Stomach (tissue), 8 donors: ENCODE measurements at regions not wholly inside any gene's neighbourhood (a gene's known extent, or its start where the extent isn't known, plus 50 kb on each side); places are given as distances from the start of the nearest gene placed in this dataset.

Experiments
- DNase-seq, 2 donors: peaks; one replicate each; pipeline versions ENCODE4 v3.0.0 to v3.0.0-alpha.2; 2013 to 2019
- H3K27ac ChIP-seq, 5 donors: fragments of 200-600 bp in 4 of 5; sonication (generic) in 4 of 5; one replicate each; pipeline ENCODE4 v1.5.1; 2013 to 2019; ENCODE audit warnings: mild to moderate bottlenecking in 1 of 5, moderate library complexity in 1 of 5
- H3K27me3 ChIP-seq, 3 donors: fragments of 200-600 bp; sonication (generic); one replicate each; pipeline ENCODE4 v1.5.1; 2017 to 2019; ENCODE audit warnings: mixed run types in 1 of 3
- H3K36me3 ChIP-seq, 4 donors: fragments of 200-600 bp; sonication (generic); 1 replicate in 3 of 4; 2 replicates in 1 of 4; pipeline ENCODE4 v1.5.1; 2016 to 2019
- H3K4me1 ChIP-seq, 4 donors: fragments of 200-600 bp; sonication (generic); one replicate each; pipeline ENCODE4 v1.5.1; 2016 to 2019
- H3K4me3 ChIP-seq, 4 donors: fragments of 200-600 bp; sonication (generic) in 3 of 4; one replicate each; pipeline ENCODE4 v1.5.1; 2016 to 2019; ENCODE audit warnings: mild to moderate bottlenecking in 1 of 4
- H3K9me3 ChIP-seq, 4 donors: fragments of 200-600 bp; sonication (generic); one replicate each; pipeline ENCODE4 v1.5.1; 2016 to 2019
- EP300 ChIP-seq: sonication (generic); formaldehyde crosslinking; IDR thresholded peaks from one replicate; pipeline ENCODE4 v1.6.1; 2017; ENCODE audit warnings: antibody characterized with exemption
- POLR2A ChIP-seq, 4 donors: fragments of 450-650 bp; IDR thresholded peaks; one replicate each; pipeline ENCODE4 v1.6.1; 2016; ENCODE audit warnings: antibody characterized with exemption in 4 of 4, control low read depth in 2 of 4, mild to moderate bottlenecking in 1 of 4, moderate library complexity in 1 of 4
- POLR2AphosphoS5 ChIP-seq, 3 donors: sonication (generic); formaldehyde crosslinking; IDR thresholded peaks; one replicate each; pipeline ENCODE4 v1.6.1; 2016; ENCODE audit warnings: antibody characterized with exemption in 3 of 3
- WGBS, 5 donors: extraction: QIAGEN DNeasy Blood & Tissue Kit in 3 of 5; methylation state at CpG; one replicate each; pipeline versions ENCODE4 v1.1.5 to v1.1.7; 2013 to 2018; 5-methylcytosine and 5-hydroxymethylcytosine counted together
- intact Hi-C: fragments of 100-400 bp; cut with DNase I; formaldehyde crosslinking; loops from one replicate; pipeline ENCODE4 v1.15.1; 2023; ENCODE audit warnings: low total_unique reads
- TF ChIP-seq, protein P1 (sequence below), 7 experiments: fragments of 450-650 bp in 4 of 7; fragments of 200-600 bp in 3 of 7; sonication (generic) in 3 of 7; IDR thresholded peaks; one replicate each; pipeline ENCODE4 v1.5.1; 2016 to 2019; ENCODE audit warnings: antibody characterized with exemption in 7 of 7, control low read depth in 2 of 7, mild to moderate bottlenecking in 1 of 7
- donor health status: healthy with polysubstance abuse.
- donor health status: Bipolar disorder and iron deficiency.
- donor health status: healthy.

DNA sequence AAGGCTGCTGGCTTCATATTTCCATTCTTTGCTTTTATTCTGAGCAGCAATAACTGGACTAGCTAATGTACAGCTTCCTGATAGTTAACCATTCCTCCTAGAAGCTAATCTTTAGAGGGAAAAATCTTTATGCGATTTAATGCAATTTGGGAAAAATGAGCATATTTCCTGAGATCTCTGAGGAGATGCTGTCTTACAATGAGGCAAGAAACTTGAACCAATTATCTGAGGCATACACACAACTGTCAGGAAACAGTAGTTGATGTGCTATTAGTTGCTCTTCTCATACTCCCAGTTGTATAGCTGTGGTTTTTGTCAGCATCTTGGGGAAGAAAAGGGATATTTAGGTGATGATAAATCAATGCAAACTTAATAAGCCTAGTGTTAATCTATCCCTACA, 265.9 kb downstream of the NEBL start:
- H3K9me3 ChIP-seq, result no peaks in the 10 kb centered on the region
- intact Hi-C loops, result no loop called here
- no peak overlapping the region for H3K4me3 ChIP-seq
- WGBS, 5 donors, result 91 to 100% (median 96%) methylated on average over 1 of the region's 1 CpG
- H3K4me1 ChIP-seq, result no peaks in the 10 kb centered on the region
- no peak overlapping the region for H3K27ac ChIP-seq
- no peak for DNase-seq
- no peaks in the 10 kb centered on the region for H3K36me3 ChIP-seq
- no peak for TF ChIP-seq POLR2AphosphoS5 (IDR thresholded peaks at IDR 0.05)
- TF ChIP-seq, protein P1, sequence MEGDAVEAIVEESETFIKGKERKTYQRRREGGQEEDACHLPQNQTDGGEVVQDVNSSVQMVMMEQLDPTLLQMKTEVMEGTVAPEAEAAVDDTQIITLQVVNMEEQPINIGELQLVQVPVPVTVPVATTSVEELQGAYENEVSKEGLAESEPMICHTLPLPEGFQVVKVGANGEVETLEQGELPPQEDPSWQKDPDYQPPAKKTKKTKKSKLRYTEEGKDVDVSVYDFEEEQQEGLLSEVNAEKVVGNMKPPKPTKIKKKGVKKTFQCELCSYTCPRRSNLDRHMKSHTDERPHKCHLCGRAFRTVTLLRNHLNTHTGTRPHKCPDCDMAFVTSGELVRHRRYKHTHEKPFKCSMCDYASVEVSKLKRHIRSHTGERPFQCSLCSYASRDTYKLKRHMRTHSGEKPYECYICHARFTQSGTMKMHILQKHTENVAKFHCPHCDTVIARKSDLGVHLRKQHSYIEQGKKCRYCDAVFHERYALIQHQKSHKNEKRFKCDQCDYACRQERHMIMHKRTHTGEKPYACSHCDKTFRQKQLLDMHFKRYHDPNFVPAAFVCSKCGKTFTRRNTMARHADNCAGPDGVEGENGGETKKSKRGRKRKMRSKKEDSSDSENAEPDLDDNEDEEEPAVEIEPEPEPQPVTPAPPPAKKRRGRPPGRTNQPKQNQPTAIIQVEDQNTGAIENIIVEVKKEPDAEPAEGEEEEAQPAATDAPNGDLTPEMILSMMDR (IDR thresholded peaks at IDR 0.05), result no peak
- no peak for TF ChIP-seq EP300
- no peak for TF ChIP-seq POLR2A (IDR thresholded peaks at IDR 0.05)
- H3K27me3 ChIP-seq, result no peaks in the 10 kb centered on the region

DNA sequence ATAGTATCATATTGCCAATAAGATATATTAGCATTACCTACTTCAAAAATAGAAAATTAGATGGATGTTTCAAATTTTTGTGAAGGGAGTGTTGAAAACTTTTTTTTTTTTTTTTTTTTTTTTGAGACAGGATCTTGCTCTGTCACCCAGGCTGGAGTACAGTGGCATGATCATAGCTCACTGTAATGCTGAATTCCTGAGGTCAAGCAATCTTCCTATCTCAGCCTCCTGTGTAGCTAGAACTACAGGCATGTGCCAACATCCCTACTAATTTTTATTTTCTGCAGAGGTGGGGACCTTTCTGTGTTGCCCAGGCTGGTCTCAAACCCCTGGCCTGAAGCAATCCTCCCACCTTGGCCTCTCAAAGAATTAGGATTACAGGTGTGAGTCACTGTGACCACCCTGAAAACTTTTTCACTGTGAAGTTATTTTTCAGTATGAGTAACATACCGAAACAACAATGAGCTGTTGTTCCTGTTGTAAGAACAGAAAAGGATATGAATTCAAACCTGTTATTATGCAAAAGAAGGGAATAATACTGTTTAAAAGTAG, 266.9 kb downstream of the NEBL start:
- no peaks in the 10 kb centered on the region for H3K36me3 ChIP-seq
- DNase-seq, result no peak
- intact Hi-C loops, result no loop called here
- TF ChIP-seq EP300, result no peak
- TF ChIP-seq POLR2AphosphoS5 (IDR thresholded peaks at IDR 0.05), result no peak
- no peak for TF ChIP-seq POLR2A (IDR thresholded peaks at IDR 0.05)
- TF ChIP-seq, protein P1 (IDR thresholded peaks at IDR 0.05), result no peak
- no peak overlapping the region for H3K4me3 ChIP-seq
- 79 to 92% (median 88%) methylated on average over 1 of the region's 1 CpG for WGBS, 5 donors
- no peak overlapping the region for H3K27ac ChIP-seq
- no peaks in the 10 kb centered on the region for H3K27me3 ChIP-seq
- H3K4me1 ChIP-seq, result no peaks in the 10 kb centered on the region
- no peaks in the 10 kb centered on the region for H3K9me3 ChIP-seq

DNA sequence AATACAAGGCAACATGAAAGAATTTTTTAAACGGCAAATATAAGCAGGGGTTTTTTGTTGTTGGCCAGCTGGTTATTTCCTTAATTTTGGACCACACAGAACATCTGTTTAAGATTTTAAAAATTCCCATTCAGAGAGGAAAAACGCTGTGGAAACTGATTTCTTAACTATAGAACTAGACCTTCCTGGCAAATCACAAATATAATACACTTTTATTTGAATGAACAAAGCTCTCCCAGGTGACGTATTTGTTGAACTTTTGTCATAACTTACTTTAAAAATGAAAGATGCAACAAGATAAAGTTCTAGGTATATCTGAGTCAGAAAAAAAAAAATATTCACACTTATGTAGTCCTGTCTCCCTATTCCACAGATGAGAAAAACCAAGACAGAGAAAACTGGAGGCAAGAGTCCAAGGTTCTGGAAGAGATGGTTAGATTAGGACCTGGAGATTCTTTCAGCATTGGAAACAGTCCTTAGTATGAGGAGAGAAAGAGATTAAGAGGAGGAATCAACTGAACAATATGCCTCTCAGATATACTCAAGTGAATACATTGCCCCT, 269.1 kb downstream of the NEBL start:
- WGBS, 5 donors, result 64 to 78% (median 73%) methylated on average over 3 of the region's 3 CpGs
- TF ChIP-seq, protein P1 (IDR thresholded peaks at IDR 0.05), result no peak
- TF ChIP-seq POLR2AphosphoS5 (IDR thresholded peaks at IDR 0.05) (no peak), POLR2A (IDR thresholded peaks at IDR 0.05) (no peak), EP300 (no peak)

DNA sequence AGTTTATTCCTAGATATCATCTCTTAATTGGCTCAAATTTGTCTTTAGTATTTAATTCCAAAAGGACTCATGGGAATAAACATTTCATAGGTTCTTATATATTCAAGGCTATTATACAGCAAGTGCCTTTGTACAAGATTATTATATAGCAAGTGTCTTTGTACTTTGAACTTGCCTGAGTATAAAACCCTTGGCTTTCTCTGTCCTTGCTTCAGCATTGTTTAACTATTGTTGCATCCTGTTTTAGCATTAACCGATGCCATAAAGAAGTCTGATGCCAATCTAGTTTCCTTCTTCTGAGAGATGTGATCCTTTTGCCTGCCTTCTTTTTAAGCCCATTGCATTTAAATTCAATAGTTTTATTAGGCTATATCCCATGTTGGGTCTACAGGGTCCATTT, 270.0 kb downstream of the NEBL start:
- 69 to 78% (median 70%) methylated on average over 1 of the region's 1 CpG for WGBS, 5 donors
- no peak for TF ChIP-seq POLR2AphosphoS5 (IDR thresholded peaks at IDR 0.05)
- TF ChIP-seq, protein P1 (IDR thresholded peaks at IDR 0.05), result no peak
- TF ChIP-seq EP300, result no peak
- no peak for TF ChIP-seq POLR2A (IDR thresholded peaks at IDR 0.05)

More for the DNA sequence above, 269.1 kb downstream of the NEBL start:
- no peak overlapping the region for H3K4me3 ChIP-seq
- H3K9me3 ChIP-seq, result no peaks in the 10 kb centered on the region
- DNase-seq, result no peak
- intact Hi-C loops, result no loop called here
- H3K4me1 ChIP-seq, result peaks cover 0 to 9% (median 0%) of the 10 kb centered on the region in 4 donors
- H3K27ac ChIP-seq, result no peak overlapping the region
- no peaks in the 10 kb centered on the region for H3K36me3 ChIP-seq
- no peaks in the 10 kb centered on the region for H3K27me3 ChIP-seq

More for the DNA sequence above, 270.0 kb downstream of the NEBL start:
- Histone ChIP-seq H3K27me3 (no peaks in the 10 kb centered on the region), H3K36me3 (no peaks in the 10 kb centered on the region), H3K4me1 (peaks cover 0 to 17% (median 5%) of the 10 kb centered on the region in 4 donors), H3K9me3 (no peaks in the 10 kb centered on the region), H3K27ac (no peak overlapping the region), H3K4me3 (no peak overlapping the region)
- DNase-seq, result no peak
- intact Hi-C loops, result no loop called here
